Brain pericyte (primary cell): ENCODE measurements at regions not wholly inside any gene's neighbourhood (a gene's known extent, or its start where the extent isn't known, plus 50 kb on each side); places are given as distances from the start of the nearest gene placed in this dataset.

Source experiments
- DNase-seq: peaks from one replicate; pipeline ENCODE4 v3.0.0-alpha.2; 2012; ENCODE audit warnings: low read depth, low spot score

GRCh38 chr11:128365044-128365443 is 222.3 kb downstream of the ETS1 start:
- DNase-seq = peak; percentile 41

- no peak for DNase-seq
These were observed 225.8 kb downstream of the ETS1 start for GRCh38 chr11:128361451-128362020.

GRCh38 chr11:128359515-128359914 is 227.8 kb downstream of the ETS1 start:
- no peak for DNase-seq

GRCh38 chr11:128357073-128357472 is 230.3 kb downstream of the ETS1 start:
- DNase-seq = no peak

- no peak for DNase-seq
These were observed 231.8 kb downstream of the ETS1 start for GRCh38 chr11:128355558-128355957.

GRCh38 chr11:128354476-128354875 is 232.9 kb downstream of the ETS1 start:
- no peak for DNase-seq

- DNase-seq = no peak
These were observed 236.2 kb downstream of the ETS1 start for GRCh38 chr11:128351168-128351567.

GRCh38 chr11:128349650-128350299 is 237.6 kb downstream of the ETS1 start:
- no peak for DNase-seq

- DNase-seq = no peak
These were observed 240.6 kb downstream of the ETS1 start for GRCh38 chr11:128346804-128347203.

- no peak for DNase-seq
These were observed 242.0 kb downstream of the ETS1 start for GRCh38 chr11:128345316-128345715.

GRCh38 chr11:128343870-128344269 is 243.5 kb downstream of the ETS1 start:
- no peak for DNase-seq

- DNase-seq = no peak
These were observed 244.2 kb downstream of the ETS1 start for GRCh38 chr11:128343135-128343514.

GRCh38 chr11:128342511-128343134 is 244.7 kb downstream of the ETS1 start:
- DNase-seq = peak; percentile 94

GRCh38 chr11:128341280-128342248 is 245.8 kb downstream of the ETS1 start:
- no peak for DNase-seq

- DNase-seq = no peak
These were observed 247.6 kb downstream of the ETS1 start for GRCh38 chr11:128339792-128340191.

GRCh38 chr11:128338811-128339210 is 248.5 kb downstream of the ETS1 start:
- no peak for DNase-seq

GRCh38 chr11:128336203-128336602 is 251.2 kb downstream of the ETS1 start:
- peak; percentile 70 for DNase-seq

- DNase-seq = no peak
These were observed 251.6 kb downstream of the ETS1 start for GRCh38 chr11:128335729-128336128.

GRCh38 chr11:128334311-128335044 is 252.9 kb downstream of the ETS1 start:
- no peak for DNase-seq

- DNase-seq = no peak
These were observed 256.0 kb downstream of the ETS1 start for GRCh38 chr11:128331317-128331716.

- DNase-seq = no peak
These were observed 257.2 kb downstream of the ETS1 start for GRCh38 chr11:128330203-128330602.
